ENCODE measurements at regions not wholly inside any gene's neighbourhood (a gene's known extent, or its start where the extent isn't known, plus 50 kb on each side); places are given as distances from the start of the nearest gene placed in this dataset.

DNA sequence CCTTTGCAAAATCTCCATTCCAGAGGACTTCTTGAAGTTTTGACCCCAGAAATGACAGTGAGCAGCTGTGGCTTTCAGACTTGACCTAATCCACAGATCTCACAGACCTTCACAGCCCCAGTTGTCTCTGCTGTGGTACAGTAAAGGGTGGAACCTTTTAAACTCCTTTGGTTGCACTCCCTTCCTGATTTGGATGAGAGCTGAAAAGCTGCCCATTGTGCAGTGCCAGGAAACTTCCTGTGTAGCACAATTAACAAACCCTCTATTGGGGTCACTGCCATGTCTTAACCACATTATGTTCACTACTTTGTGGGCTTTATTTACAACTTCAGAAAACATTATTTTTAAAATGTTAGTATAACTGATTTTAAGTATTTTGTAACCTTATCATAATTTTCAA is 56.7 kb upstream of the PCSK5 start:
- no peak for DNase-seq (ENCODE audit: extremely low read depth, insufficient read length)
- Histone ChIP-seq H3K36me3 (ENCODE audit: control insufficient read depth, insufficient read depth, low read length) (no peaks in the 10 kb centered on the region), H3K4me3 (replicated peaks; ENCODE audit: low read depth, low read length) (no peak overlapping the region), H3K27me3 (replicated peaks; ENCODE audit: control insufficient read depth, insufficient read depth, low read length) (no peaks in the 10 kb centered on the region)
- TF ChIP-seq, protein P1, sequence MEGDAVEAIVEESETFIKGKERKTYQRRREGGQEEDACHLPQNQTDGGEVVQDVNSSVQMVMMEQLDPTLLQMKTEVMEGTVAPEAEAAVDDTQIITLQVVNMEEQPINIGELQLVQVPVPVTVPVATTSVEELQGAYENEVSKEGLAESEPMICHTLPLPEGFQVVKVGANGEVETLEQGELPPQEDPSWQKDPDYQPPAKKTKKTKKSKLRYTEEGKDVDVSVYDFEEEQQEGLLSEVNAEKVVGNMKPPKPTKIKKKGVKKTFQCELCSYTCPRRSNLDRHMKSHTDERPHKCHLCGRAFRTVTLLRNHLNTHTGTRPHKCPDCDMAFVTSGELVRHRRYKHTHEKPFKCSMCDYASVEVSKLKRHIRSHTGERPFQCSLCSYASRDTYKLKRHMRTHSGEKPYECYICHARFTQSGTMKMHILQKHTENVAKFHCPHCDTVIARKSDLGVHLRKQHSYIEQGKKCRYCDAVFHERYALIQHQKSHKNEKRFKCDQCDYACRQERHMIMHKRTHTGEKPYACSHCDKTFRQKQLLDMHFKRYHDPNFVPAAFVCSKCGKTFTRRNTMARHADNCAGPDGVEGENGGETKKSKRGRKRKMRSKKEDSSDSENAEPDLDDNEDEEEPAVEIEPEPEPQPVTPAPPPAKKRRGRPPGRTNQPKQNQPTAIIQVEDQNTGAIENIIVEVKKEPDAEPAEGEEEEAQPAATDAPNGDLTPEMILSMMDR (IDR thresholded peaks at IDR 0.05; ENCODE audit: insufficient read depth, low read length, poor library complexity, severe bottlenecking), result no peak

DNA sequence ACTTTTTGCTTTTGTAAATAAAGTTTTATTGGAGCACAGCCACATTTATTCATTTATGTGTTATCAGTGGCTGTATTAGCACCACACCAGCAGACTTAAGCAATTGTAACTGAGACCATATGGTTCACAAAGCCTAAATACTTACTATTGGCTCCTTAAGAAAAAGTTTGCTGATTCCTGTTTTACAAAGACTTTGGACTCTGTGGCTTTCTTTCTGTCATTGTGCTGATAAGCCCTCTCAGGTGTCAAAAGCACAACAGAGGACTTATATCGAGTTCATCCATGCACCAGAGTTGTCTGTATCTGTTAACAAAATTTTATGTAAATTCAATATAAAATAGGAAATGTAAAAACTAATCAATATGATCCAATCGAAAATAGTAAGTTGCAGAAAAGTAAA is 55.6 kb upstream of the PCSK5 start:
- TF ChIP-seq, protein P1 (IDR thresholded peaks at IDR 0.05; ENCODE audit: insufficient read depth, low read length, poor library complexity, severe bottlenecking), result no peak
- no peak overlapping the region for H3K4me3 ChIP-seq (replicated peaks; ENCODE audit: low read depth, low read length)
- no peaks in the 10 kb centered on the region for H3K36me3 ChIP-seq (ENCODE audit: control insufficient read depth, insufficient read depth, low read length)
- no peak for DNase-seq (ENCODE audit: extremely low read depth, insufficient read length)
- H3K27me3 ChIP-seq (replicated peaks; ENCODE audit: control insufficient read depth, insufficient read depth, low read length), result no peaks in the 10 kb centered on the region

Data from GM06990 (cell line).